IPS-20b (cell line): ENCODE measurements at regions not wholly inside any gene's neighbourhood (a gene's known extent, or its start where the extent isn't known, plus 50 kb on each side); places are given as distances from the start of the nearest gene placed in this dataset.

Experiments used
- H3K27ac ChIP-seq: one replicate; pipeline ENCODE4 v1.5.1; 2013; ENCODE audit warnings: low read length
- H3K27me3 ChIP-seq: 2 replicates; pipeline ENCODE4 v1.6.1; 2013; ENCODE audit warnings: mild to moderate bottlenecking, low read length, inconsistent platforms; ENCODE audit not compliant: insufficient read depth
- H3K36me3 ChIP-seq: 2 replicates; pipeline ENCODE4 v1.6.1; 2013; ENCODE audit warnings: low read depth, mild to moderate bottlenecking, inconsistent platforms, low read length, moderate library complexity; ENCODE audit not compliant: insufficient read depth
- H3K4me1 ChIP-seq: 2 replicates; pipeline ENCODE4 v1.6.1; 2013; ENCODE audit warnings: mild to moderate bottlenecking, control low read depth, inconsistent platforms, low read length, moderate library complexity; ENCODE audit not compliant: insufficient read depth
- H3K4me3 ChIP-seq: 2 replicates; pipeline ENCODE4 v1.5.1; 2013; ENCODE audit warnings: mild to moderate bottlenecking, low read length, inconsistent platforms
- H3K9ac ChIP-seq: 2 replicates; pipeline ENCODE4 v1.6.1; 2013; ENCODE audit warnings: low read depth, mild to moderate bottlenecking, inconsistent platforms, low read length, moderate library complexity
- H3K9me3 ChIP-seq: 2 replicates; pipeline ENCODE4 v1.6.1; 2013; ENCODE audit warnings: mild to moderate bottlenecking, low read depth, low read length, inconsistent platforms; ENCODE audit not compliant: insufficient read depth

GRCh38 chr1:217078078-217078690 lies 355.0 kb upstream of the ESRRG start:
- no peak overlapping the region for H3K9ac ChIP-seq
- H3K4me3 ChIP-seq = no peak overlapping the region
- no peaks in the 10 kb centered on the region for H3K4me1 ChIP-seq
- H3K36me3 ChIP-seq = no peaks in the 10 kb centered on the region
- H3K9me3 ChIP-seq = no peaks in the 10 kb centered on the region
- no peak overlapping the region for H3K27ac ChIP-seq
- H3K27me3 ChIP-seq = no peaks in the 10 kb centered on the region

GRCh38 chr1:217077426-217077825 lies 354.2 kb upstream of the ESRRG start:
- H3K4me1 ChIP-seq = no peaks in the 10 kb centered on the region
- H3K9ac ChIP-seq = no peak overlapping the region
- no peak overlapping the region for H3K4me3 ChIP-seq
- no peaks in the 10 kb centered on the region for H3K36me3 ChIP-seq
- no peak overlapping the region for H3K27ac ChIP-seq
- H3K9me3 ChIP-seq = no peaks in the 10 kb centered on the region
- no peaks in the 10 kb centered on the region for H3K27me3 ChIP-seq

- no peak overlapping the region for H3K27ac ChIP-seq
- H3K9me3 ChIP-seq = no peaks in the 10 kb centered on the region
- no peaks in the 10 kb centered on the region for H3K36me3 ChIP-seq
- H3K9ac ChIP-seq = no peak overlapping the region
- no peaks in the 10 kb centered on the region for H3K4me1 ChIP-seq
- no peak overlapping the region for H3K4me3 ChIP-seq
- H3K27me3 ChIP-seq = no peaks in the 10 kb centered on the region
Measured at GRCh38 chr1:217076902-217077301, 353.7 kb upstream of the ESRRG start.

- no peaks in the 10 kb centered on the region for H3K27me3 ChIP-seq
- H3K36me3 ChIP-seq = no peaks in the 10 kb centered on the region
- no peaks in the 10 kb centered on the region for H3K4me1 ChIP-seq
- H3K4me3 ChIP-seq = no peak overlapping the region
- H3K9me3 ChIP-seq = no peaks in the 10 kb centered on the region
- no peak overlapping the region for H3K9ac ChIP-seq
- H3K27ac ChIP-seq = no peak overlapping the region
Measured at GRCh38 chr1:217072926-217073325, 349.7 kb upstream of the ESRRG start.

- Histone ChIP-seq H3K9me3 (no peaks in the 10 kb centered on the region), H3K27me3 (no peaks in the 10 kb centered on the region), H3K27ac (no peak overlapping the region), H3K4me1 (no peaks in the 10 kb centered on the region), H3K4me3 (no peak overlapping the region), H3K36me3 (no peaks in the 10 kb centered on the region), H3K9ac (no peak overlapping the region)
Measured at GRCh38 chr1:217067642-217068041, 344.4 kb upstream of the ESRRG start.

GRCh38 chr1:217066794-217067193 lies 343.6 kb upstream of the ESRRG start:
- Histone ChIP-seq H3K4me3 (no peak overlapping the region), H3K9ac (no peak overlapping the region), H3K9me3 (no peaks in the 10 kb centered on the region), H3K27me3 (no peaks in the 10 kb centered on the region), H3K27ac (no peak overlapping the region), H3K4me1 (no peaks in the 10 kb centered on the region), H3K36me3 (no peaks in the 10 kb centered on the region)

- Histone ChIP-seq H3K9ac (no peak overlapping the region), H3K27ac (no peak overlapping the region), H3K36me3 (no peaks in the 10 kb centered on the region), H3K4me3 (no peak overlapping the region), H3K4me1 (no peaks in the 10 kb centered on the region), H3K27me3 (no peaks in the 10 kb centered on the region), H3K9me3 (no peaks in the 10 kb centered on the region)
Measured at GRCh38 chr1:217063172-217063908, 340.1 kb upstream of the ESRRG start.

- H3K27me3 ChIP-seq = no peaks in the 10 kb centered on the region
- H3K9ac ChIP-seq = no peak overlapping the region
- no peaks in the 10 kb centered on the region for H3K4me1 ChIP-seq
Measured at GRCh38 chr1:217062586-217062985, 339.4 kb upstream of the ESRRG start.

GRCh38 chr1:217059401-217059800 lies 336.2 kb upstream of the ESRRG start:
- no peaks in the 10 kb centered on the region for H3K9me3 ChIP-seq
- no peak overlapping the region for H3K9ac ChIP-seq
- no peak overlapping the region for H3K4me3 ChIP-seq
- no peaks in the 10 kb centered on the region for H3K27me3 ChIP-seq
- H3K27ac ChIP-seq = no peak overlapping the region
- no peaks in the 10 kb centered on the region for H3K4me1 ChIP-seq
- H3K36me3 ChIP-seq = no peaks in the 10 kb centered on the region

More at GRCh38 chr1:217062586-217062985, 339.4 kb upstream of the ESRRG start:
- H3K36me3 ChIP-seq = no peaks in the 10 kb centered on the region
- H3K4me3 ChIP-seq = no peak overlapping the region
- H3K27ac ChIP-seq = no peak overlapping the region
- H3K9me3 ChIP-seq = no peaks in the 10 kb centered on the region

- Histone ChIP-seq H3K9ac (no peak overlapping the region), H3K27me3 (no peaks in the 10 kb centered on the region), H3K36me3 (no peaks in the 10 kb centered on the region), H3K4me1 (no peaks in the 10 kb centered on the region), H3K27ac (no peak overlapping the region), H3K9me3 (no peaks in the 10 kb centered on the region), H3K4me3 (no peak overlapping the region)
Measured at GRCh38 chr1:217053676-217054075, 330.4 kb upstream of the ESRRG start.

- H3K4me3 ChIP-seq = no peak overlapping the region
- no peak overlapping the region for H3K9ac ChIP-seq
- H3K27me3 ChIP-seq = no peaks in the 10 kb centered on the region
- no peak overlapping the region for H3K27ac ChIP-seq
- H3K4me1 ChIP-seq = no peaks in the 10 kb centered on the region
- no peaks in the 10 kb centered on the region for H3K36me3 ChIP-seq
- no peaks in the 10 kb centered on the region for H3K9me3 ChIP-seq
Measured at GRCh38 chr1:217052626-217053025, 329.4 kb upstream of the ESRRG start.

- Histone ChIP-seq H3K4me3 (no peak overlapping the region), H3K27ac (no peak overlapping the region), H3K9me3 (no peaks in the 10 kb centered on the region), H3K27me3 (no peaks in the 10 kb centered on the region), H3K36me3 (no peaks in the 10 kb centered on the region), H3K4me1 (no peaks in the 10 kb centered on the region), H3K9ac (no peak overlapping the region)
Measured at GRCh38 chr1:217052196-217052595, 329.0 kb upstream of the ESRRG start.
